Spinal cord (tissue), 9 donors: ENCODE measurements at regions not wholly inside any gene's neighbourhood (a gene's known extent, or its start where the extent isn't known, plus 50 kb on each side); places are given as distances from the start of the nearest gene placed in this dataset.

Experiments used
- DNase-seq, 6 donors: peaks; one replicate each; pipeline versions ENCODE4 v3.0.0 to v3.0.0-alpha.2; 2013 to 2015; ENCODE audit warnings: low spot score in 6 of 6, low read depth in 4 of 6
- H3K27ac ChIP-seq: one replicate; pipeline ENCODE4 v1.5.1; 2013; ENCODE audit warnings: low read depth, low read length, control low read depth
- H3K27me3 ChIP-seq: one replicate; pipeline ENCODE4 v1.6.1; 2013; ENCODE audit warnings: low read length; ENCODE audit not compliant: control insufficient read depth, insufficient read depth
- H3K36me3 ChIP-seq: one replicate; pipeline ENCODE4 v1.6.1; 2013; ENCODE audit warnings: low read length; ENCODE audit not compliant: control insufficient read depth, insufficient read depth
- H3K4me1 ChIP-seq: one replicate; pipeline ENCODE4 v1.6.1; 2013; ENCODE audit warnings: low read length; ENCODE audit not compliant: control insufficient read depth, insufficient read depth
- H3K4me3 ChIP-seq: one replicate; pipeline ENCODE4 v1.5.1; 2013; ENCODE audit warnings: low read depth, low read length, control low read depth
- H3K9me3 ChIP-seq: one replicate; pipeline ENCODE4 v1.6.1; 2013; ENCODE audit warnings: low read length; ENCODE audit not compliant: control insufficient read depth, insufficient read depth
- WGBS: methylation state at CpG from one replicate; pipeline ENCODE4 v1.1.5; 2013; ENCODE audit warnings: missing lambda C conversion rate; ENCODE audit not compliant: insufficient coverage; 5-methylcytosine and 5-hydroxymethylcytosine counted together
- donor health status: healthy.

GRCh38 chr2:67725731-67726130, 328.6 kb downstream of the ETAA1 start:
- no peaks in the 10 kb centered on the region for H3K4me1 ChIP-seq
- H3K36me3 ChIP-seq: no peaks in the 10 kb centered on the region
- H3K27me3 ChIP-seq: no peaks in the 10 kb centered on the region
- WGBS: 33% methylated on average over 1 of the region's 1 CpG
- H3K4me3 ChIP-seq: no peak overlapping the region
- H3K27ac ChIP-seq: no peak overlapping the region
- no peaks in the 10 kb centered on the region for H3K9me3 ChIP-seq
- peak in 1 of 6 donors; percentile 52 for DNase-seq

GRCh38 chr2:67726416-67726815, 329.3 kb downstream of the ETAA1 start:
- Histone ChIP-seq H3K4me1 (no peaks in the 10 kb centered on the region), H3K4me3 (no peak overlapping the region), H3K27me3 (no peaks in the 10 kb centered on the region), H3K27ac (no peak overlapping the region), H3K9me3 (no peaks in the 10 kb centered on the region), H3K36me3 (no peaks in the 10 kb centered on the region)
- no CpG with 5 or more reads among the region's 4 CpGs for WGBS
- DNase-seq: no peak

- H3K27me3 ChIP-seq: no peaks in the 10 kb centered on the region
- H3K9me3 ChIP-seq: no peaks in the 10 kb centered on the region
- no peak for DNase-seq
- H3K4me3 ChIP-seq: no peak overlapping the region
- WGBS: 70% methylated on average over 5 of the region's 9 CpGs
- H3K27ac ChIP-seq: no peak overlapping the region
- H3K4me1 ChIP-seq: no peaks in the 10 kb centered on the region
- no peaks in the 10 kb centered on the region for H3K36me3 ChIP-seq
Observed at GRCh38 chr2:67727131-67727530, 330.0 kb downstream of the ETAA1 start.

- no peak for DNase-seq
- 61% methylated on average over 4 of the region's 4 CpGs for WGBS
- no peaks in the 10 kb centered on the region for H3K4me1 ChIP-seq
- no peaks in the 10 kb centered on the region for H3K9me3 ChIP-seq
- H3K27ac ChIP-seq: no peak overlapping the region
- H3K36me3 ChIP-seq: no peaks in the 10 kb centered on the region
- no peak overlapping the region for H3K4me3 ChIP-seq
- no peaks in the 10 kb centered on the region for H3K27me3 ChIP-seq
Observed at GRCh38 chr2:67727623-67728022, 330.5 kb downstream of the ETAA1 start.

GRCh38 chr2:67729474-67729873, 332.3 kb downstream of the ETAA1 start:
- Histone ChIP-seq H3K9me3 (no peaks in the 10 kb centered on the region), H3K4me1 (no peaks in the 10 kb centered on the region), H3K36me3 (no peaks in the 10 kb centered on the region), H3K4me3 (no peak overlapping the region), H3K27me3 (no peaks in the 10 kb centered on the region), H3K27ac (no peak overlapping the region)
- WGBS: 50% methylated on average over 2 of the region's 3 CpGs
- no peak for DNase-seq

GRCh38 chr2:67733517-67733916, 329.3 kb downstream of the C1D start:
- no peaks in the 10 kb centered on the region for H3K36me3 ChIP-seq
- no peak overlapping the region for H3K4me3 ChIP-seq
- H3K27me3 ChIP-seq: no peaks in the 10 kb centered on the region
- WGBS: 60% methylated on average over 1 of the region's 3 CpGs
- no peaks in the 10 kb centered on the region for H3K4me1 ChIP-seq
- H3K9me3 ChIP-seq: no peaks in the 10 kb centered on the region
- DNase-seq: no peak
- no peak overlapping the region for H3K27ac ChIP-seq

- H3K4me1 ChIP-seq: no peaks in the 10 kb centered on the region
- H3K27me3 ChIP-seq: no peaks in the 10 kb centered on the region
- WGBS: no CpG with 5 or more reads among the region's 2 CpGs
- no peak overlapping the region for H3K4me3 ChIP-seq
- H3K36me3 ChIP-seq: no peaks in the 10 kb centered on the region
- no peak overlapping the region for H3K27ac ChIP-seq
- no peaks in the 10 kb centered on the region for H3K9me3 ChIP-seq
- DNase-seq: peak in 1 of 6 donors; percentile 74
Observed at GRCh38 chr2:67752199-67752598, 310.6 kb downstream of the C1D start.

- H3K4me1 ChIP-seq: no peaks in the 10 kb centered on the region
- H3K4me3 ChIP-seq: no peak overlapping the region
- H3K27ac ChIP-seq: no peak overlapping the region
- peak in 1 of 6 donors; percentile 30 for DNase-seq
- H3K36me3 ChIP-seq: no peaks in the 10 kb centered on the region
- H3K27me3 ChIP-seq: no peaks in the 10 kb centered on the region
- no peaks in the 10 kb centered on the region for H3K9me3 ChIP-seq
Observed at GRCh38 chr2:67752969-67753368, 309.8 kb downstream of the C1D start.

- H3K36me3 ChIP-seq: no peaks in the 10 kb centered on the region
- no peaks in the 10 kb centered on the region for H3K27me3 ChIP-seq
- no peak overlapping the region for H3K4me3 ChIP-seq
- H3K9me3 ChIP-seq: no peaks in the 10 kb centered on the region
- peak in 1 of 6 donors; percentile 80 for DNase-seq
- no peaks in the 10 kb centered on the region for H3K4me1 ChIP-seq
- 57% methylated on average over 5 of the region's 11 CpGs for WGBS
- no peak overlapping the region for H3K27ac ChIP-seq
Observed at GRCh38 chr2:67755156-67755882, 307.5 kb downstream of the C1D start.

- Histone ChIP-seq H3K36me3 (no peaks in the 10 kb centered on the region), H3K27ac (no peak overlapping the region), H3K27me3 (no peaks in the 10 kb centered on the region), H3K9me3 (no peaks in the 10 kb centered on the region), H3K4me1 (no peaks in the 10 kb centered on the region), H3K4me3 (no peak overlapping the region)
- no peak for DNase-seq
- WGBS: 57% methylated on average over 1 of the region's 3 CpGs
Observed at GRCh38 chr2:67760995-67761394, 301.8 kb downstream of the C1D start.
